Endothelial cell of umbilical vein (primary cell): ENCODE measurements at regions not wholly inside any gene's neighbourhood (a gene's known extent, or its start where the extent isn't known, plus 50 kb on each side); places are given as distances from the start of the nearest gene placed in this dataset.

ENCODE experiments used
- BruUV-seq: library from RNA; stranded (reverse); fragments of 400-500 nt; replicated peaks from 2 replicates; lab custom pipeline; 2021; lab: Mats Ljungman, UMichigan
- CTCF ChIA-PET: fragments of 300-600, 350-600 bp; sonication (Branson Sonifier 250); formaldehyde crosslinking; loops from one replicate; lab custom pipeline; 2021; ENCODE audit warnings: antibody characterized with exemption, inconsistent platforms; lab: Charles Lee
- POLR2A ChIA-PET: fragments of 300-600, 350-600 bp; sonication (Branson Sonifier 250); formaldehyde crosslinking; loops from one replicate; lab custom pipeline; 2021; ENCODE audit warnings: antibody characterized with exemption, inconsistent platforms; lab: Charles Lee
- DNase-seq: peaks from one replicate; pipeline ENCODE4 v3.0.0-alpha.2; 2011; ENCODE audit warnings: low read depth, low spot score
- FAIRE-seq: peaks from 2 replicates; lab custom pipeline; 2011; peaks lifted over from hg19 to GRCh38; lab: Jason Lieb, UNC
- H2AFZ ChIP-seq: 2 replicates; pipeline ENCODE4 v1.6.0; 2012; ENCODE audit warnings: low read depth, low read length, control low read depth, inconsistent platforms
- H3K27ac ChIP-seq: 2 replicates; pipeline ENCODE4 v1.5.1; 2011; ENCODE audit warnings: low read depth, mild to moderate bottlenecking, control low read depth, low read length, moderate library complexity; ENCODE audit not compliant: insufficient read depth
- H3K27me3 ChIP-seq, 2 experiments: 2 replicates each; pipeline versions ENCODE4 v1.6.0 to v1.6.1; 2011; ENCODE audit warnings: low read length in 2 of 2, mixed read lengths in 1 of 2; ENCODE audit not compliant: control insufficient read depth in 2 of 2, insufficient read depth in 2 of 2
- H3K36me3 ChIP-seq, 2 experiments: 2 replicates in 1 of 2; 3 replicates in 1 of 2; pipeline ENCODE4 v1.5.1; 2011; ENCODE audit warnings: low read length in 2 of 2, mild to moderate bottlenecking in 1 of 2, moderate library complexity in 1 of 2; ENCODE audit not compliant: control insufficient read depth in 2 of 2, insufficient read depth in 2 of 2; ENCODE audit errors: extremely low read depth in 1 of 2
- H3K4me1 ChIP-seq: 3 replicates; pipeline ENCODE4 v1.5.1; 2011; ENCODE audit warnings: mild to moderate bottlenecking, low read length; ENCODE audit not compliant: control insufficient read depth, insufficient read depth; ENCODE audit errors: extremely low read depth
- H3K4me2 ChIP-seq: 2 replicates; pipeline ENCODE4 v1.6.1; 2011; ENCODE audit warnings: low read length, control low read depth, mixed read lengths; ENCODE audit not compliant: insufficient read depth
- H3K4me3 ChIP-seq, 3 experiments: fragments of 200-600 bp in 1 of 3; sonication (generic), shearing (Covaris generic) in 1 of 3; replicated peaks in 1 of 3; 2 replicates each; pipeline ENCODE4 v1.5.1; 2011 to 2016; ENCODE audit warnings: control low read depth in 3 of 3, low read length in 3 of 3, mild to moderate bottlenecking in 2 of 3, inconsistent platforms in 1 of 3, low read depth in 1 of 3, moderate library complexity in 1 of 3; ENCODE audit not compliant: insufficient read depth in 1 of 3
- H3K79me2 ChIP-seq: 2 replicates; pipeline ENCODE4 v1.6.0; 2012; ENCODE audit warnings: low read length, inconsistent platforms; ENCODE audit not compliant: control insufficient read depth, insufficient read depth
- H3K9ac ChIP-seq: replicated peaks from 2 replicates; pipeline ENCODE3; 2011; ENCODE audit warnings: low read length, control low read depth; ENCODE audit not compliant: insufficient read depth; ENCODE audit errors: extremely low read depth
- H3K9me1 ChIP-seq: replicated peaks from 3 replicates; pipeline ENCODE4 v1.6.0; 2011; ENCODE audit warnings: mild to moderate bottlenecking, low read length; ENCODE audit not compliant: control insufficient read depth, insufficient read depth; ENCODE audit errors: extremely low read depth
- H3K9me3 ChIP-seq: replicated peaks from 2 replicates; pipeline ENCODE4 v1.5.1; 2012; ENCODE audit warnings: low read length, inconsistent platforms; ENCODE audit not compliant: control insufficient read depth, insufficient read depth
- H4K20me1 ChIP-seq: replicated peaks from 2 replicates; pipeline ENCODE3; 2011; ENCODE audit warnings: mild to moderate bottlenecking, low read length; ENCODE audit not compliant: control insufficient read depth, insufficient read depth; ENCODE audit errors: extremely low read depth
- EZH2 ChIP-seq: IDR thresholded peaks from 2 replicates; pipeline ENCODE4 v1.6.1; 2012; ENCODE audit warnings: borderline replicate concordance, low read depth, mild to moderate bottlenecking, moderate library complexity, low read length, inconsistent platforms; ENCODE audit not compliant: severe bottlenecking
- FOS ChIP-seq: IDR thresholded peaks from 2 replicates; pipeline ENCODE4 v1.6.1; 2011; ENCODE audit warnings: mild to moderate bottlenecking, low read length, moderate library complexity, borderline replicate concordance; ENCODE audit not compliant: insufficient read depth
- GATA2 ChIP-seq: IDR thresholded peaks from 2 replicates; pipeline ENCODE4 v1.7.0; 2011; ENCODE audit warnings: low read depth, mild to moderate bottlenecking, moderate library complexity, mixed read lengths, low read length; ENCODE audit not compliant: insufficient read length, insufficient read depth
- JUN ChIP-seq: IDR thresholded peaks from 2 replicates; pipeline ENCODE4 v1.6.1; 2011; ENCODE audit warnings: borderline replicate concordance, low read depth; ENCODE audit not compliant: insufficient read length, insufficient read depth
- MYC ChIP-seq: IDR thresholded peaks from one replicate; pipeline ENCODE4 v1.6.1; 2011; ENCODE audit warnings: mild to moderate bottlenecking, low read depth, low read length
- POLR2A ChIP-seq: IDR thresholded peaks from 2 replicates; pipeline ENCODE4 v1.6.1; 2012; ENCODE audit warnings: low read depth, mild to moderate bottlenecking, control low read depth, low read length
- POLR2AphosphoS5 ChIP-seq: IDR thresholded peaks from 2 replicates; pipeline ENCODE4 v1.6.1; 2012; ENCODE audit warnings: low read depth, mild to moderate bottlenecking, control low read depth, low read length, moderate library complexity; ENCODE audit not compliant: insufficient read depth
- dilution Hi-C: fragments of 300-500 bp; cut with MboI; formaldehyde crosslinking; loops from one replicate; pipeline ENCODE4 v1.15.0; 2019; ENCODE audit warnings: low sequenced_read_pairs; ENCODE audit not compliant: extremely low pct_ligation_motif_present
- intact Hi-C: fragments of 100-400 bp; cut with micrococcal nuclease; formaldehyde crosslinking; loops from one replicate; pipeline ENCODE4 v1.10.0; 2022
- TF ChIP-seq, protein P1 (sequence below), 2 donors: IDR thresholded peaks; 1 replicate in 1 of 2; 2 replicates in 1 of 2; pipeline ENCODE4 v1.5.1; 2011; ENCODE audit warnings: low read length in 2 of 2, mild to moderate bottlenecking in 2 of 2, moderate library complexity in 2 of 2, control low read depth in 1 of 2, inconsistent platforms in 1 of 2, low read depth in 1 of 2; ENCODE audit not compliant: insufficient read depth in 1 of 2; ENCODE audit errors: extremely low read depth in 1 of 2
- TF ChIP-seq, protein P2 (sequence below): IDR thresholded peaks from 2 replicates; pipeline ENCODE4 v1.6.1; 2011; ENCODE audit not compliant: insufficient read depth, insufficient read length

DNA sequence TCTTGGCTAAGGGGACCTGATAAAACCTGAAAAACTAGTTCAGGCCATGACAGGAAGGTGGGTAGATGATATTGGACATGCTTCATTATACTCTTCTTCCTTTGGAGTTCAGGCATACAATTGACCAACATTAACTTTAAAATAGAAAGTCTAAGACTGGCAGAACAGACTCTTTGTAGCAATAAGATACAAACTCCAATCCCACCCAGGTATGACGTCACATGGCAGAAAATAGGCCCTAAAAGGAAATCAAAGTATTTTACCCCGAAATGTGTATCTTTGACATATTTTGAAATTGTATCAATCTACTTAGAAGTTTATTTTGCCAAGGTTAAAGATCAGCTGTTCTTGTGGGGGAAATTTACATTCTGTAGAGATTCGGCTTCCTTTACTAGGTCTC is 198.1 kb upstream of the LRIG3 start:
- Histone ChIP-seq H3K79me2 (no peaks in the 10 kb centered on the region), H3K27ac (no peak overlapping the region), H3K9me3 (no peaks in the 10 kb centered on the region), H3K9ac (no peak overlapping the region), H3K4me3 (no peak overlapping the region), H2AFZ (no peak overlapping the region), H3K4me2 (no peak overlapping the region), H4K20me1 (no peaks in the 10 kb centered on the region), H3K27me3 (no peaks in the 10 kb centered on the region), H3K36me3 (no peaks in the 10 kb centered on the region), H3K4me1 (peaks cover 11% of the 10 kb centered on the region), H3K9me1 (no peaks in the 10 kb centered on the region)
- FAIRE-seq (no peak), DNase-seq (no peak)
- BruUV-seq, result no TSS peak
- intact Hi-C loops, result no loop called here
- ChIA-PET POLR2A (no interaction called here), CTCF (interaction anchor here (1.5 to 9.0 kb wide), 2 partner anchors 34 to 46 kb away, joined by 3 to 171 read pairs; no protein-coding TSS in a partner anchor)
- dilution Hi-C loops, result no loop called here
- TF ChIP-seq POLR2A (no peak), FOS (no peak), MYC (no peak), JUN (no peak), GATA2 (no peak), POLR2AphosphoS5 (no peak), EZH2 (no peak)
- TF ChIP-seq, protein P1, sequence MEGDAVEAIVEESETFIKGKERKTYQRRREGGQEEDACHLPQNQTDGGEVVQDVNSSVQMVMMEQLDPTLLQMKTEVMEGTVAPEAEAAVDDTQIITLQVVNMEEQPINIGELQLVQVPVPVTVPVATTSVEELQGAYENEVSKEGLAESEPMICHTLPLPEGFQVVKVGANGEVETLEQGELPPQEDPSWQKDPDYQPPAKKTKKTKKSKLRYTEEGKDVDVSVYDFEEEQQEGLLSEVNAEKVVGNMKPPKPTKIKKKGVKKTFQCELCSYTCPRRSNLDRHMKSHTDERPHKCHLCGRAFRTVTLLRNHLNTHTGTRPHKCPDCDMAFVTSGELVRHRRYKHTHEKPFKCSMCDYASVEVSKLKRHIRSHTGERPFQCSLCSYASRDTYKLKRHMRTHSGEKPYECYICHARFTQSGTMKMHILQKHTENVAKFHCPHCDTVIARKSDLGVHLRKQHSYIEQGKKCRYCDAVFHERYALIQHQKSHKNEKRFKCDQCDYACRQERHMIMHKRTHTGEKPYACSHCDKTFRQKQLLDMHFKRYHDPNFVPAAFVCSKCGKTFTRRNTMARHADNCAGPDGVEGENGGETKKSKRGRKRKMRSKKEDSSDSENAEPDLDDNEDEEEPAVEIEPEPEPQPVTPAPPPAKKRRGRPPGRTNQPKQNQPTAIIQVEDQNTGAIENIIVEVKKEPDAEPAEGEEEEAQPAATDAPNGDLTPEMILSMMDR (IDR thresholded peaks at IDR 0.05; ENCODE audit: extremely low read depth in 1 of 2, insufficient read depth in 1 of 2, low read depth in 1 of 2, low read length in 2 of 2), result no peak
- TF ChIP-seq, protein P2, sequence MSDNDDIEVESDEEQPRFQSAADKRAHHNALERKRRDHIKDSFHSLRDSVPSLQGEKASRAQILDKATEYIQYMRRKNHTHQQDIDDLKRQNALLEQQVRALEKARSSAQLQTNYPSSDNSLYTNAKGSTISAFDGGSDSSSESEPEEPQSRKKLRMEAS, result no peak
